HG02610 (cell line): ENCODE measurements at regions not wholly inside any gene's neighbourhood (a gene's known extent, or its start where the extent isn't known, plus 50 kb on each side); places are given as distances from the start of the nearest gene placed in this dataset.
"Not testable (repeated sequence)": the region's sequence is repeated elsewhere in the genome, so short reads cannot be mapped to it uniquely, and the experiment has no call there.

ENCODE experiments used
- ATAC-seq: cut with Tn5 transposase; IDR thresholded peaks from one replicate; pipeline ENCODE4 v1.9.1; 2021; ENCODE audit warnings: mild to moderate bottlenecking, moderate library complexity; ENCODE audit not compliant: unreplicated experiment

- ATAC-seq: peak; percentile 15
Measured at GRCh38 chr6:27679964-27680694, 207.2 kb upstream of the ZNF184 start.

- no peak for ATAC-seq
Measured at GRCh38 chr6:27679308-27679963, 206.5 kb upstream of the ZNF184 start.

- ATAC-seq: no peak
Measured at GRCh38 chr6:27678469-27678868, 205.6 kb upstream of the ZNF184 start.

GRCh38 chr6:27674882-27675281, 202.0 kb upstream of the ZNF184 start:
- ATAC-seq: no peak

GRCh38 chr6:27672113-27672799, 199.4 kb upstream of the ZNF184 start:
- ATAC-seq: peak; percentile 62

GRCh38 chr6:27669624-27670301, 196.9 kb upstream of the ZNF184 start:
- no peak for ATAC-seq

- ATAC-seq: no peak
Measured at GRCh38 chr6:27669295-27669623, 196.4 kb upstream of the ZNF184 start.

- ATAC-seq: no peak
Measured at GRCh38 chr6:27668442-27669294, 195.8 kb upstream of the ZNF184 start.

GRCh38 chr6:27667657-27668441, 194.9 kb upstream of the ZNF184 start:
- no peak for ATAC-seq

- ATAC-seq: no peak
Measured at GRCh38 chr6:27667016-27667656, 194.2 kb upstream of the ZNF184 start.

- ATAC-seq: no peak
Measured at GRCh38 chr6:27662769-27663168, 189.9 kb upstream of the ZNF184 start.

- ATAC-seq: not testable (repeated sequence)
Measured at GRCh38 chr6:27662212-27662611, 189.3 kb upstream of the ZNF184 start.

- ATAC-seq: not testable (repeated sequence)
Measured at GRCh38 chr6:27653143-27653825, 180.4 kb upstream of the ZNF184 start.

- no peak for ATAC-seq
Measured at GRCh38 chr6:27651371-27651732, 178.4 kb upstream of the ZNF184 start.

- peak; percentile 75 for ATAC-seq
Measured at GRCh38 chr6:27650620-27651370, 177.9 kb upstream of the ZNF184 start.

GRCh38 chr6:27644528-27644927, 171.6 kb upstream of the ZNF184 start:
- no peak for ATAC-seq

GRCh38 chr6:27642744-27643456, 170.0 kb upstream of the ZNF184 start:
- ATAC-seq: no peak
